Vagina (tissue), 2 donors: ENCODE measurements at regions not wholly inside any gene's neighbourhood (a gene's known extent, or its start where the extent isn't known, plus 50 kb on each side); places are given as distances from the start of the nearest gene placed in this dataset.

Source experiments
- CTCF ChIP-seq, 3 experiments: fragments of 450-650 bp in 2 of 3; fragments of 200-600 bp in 1 of 3; sonication (generic) in 1 of 3; IDR thresholded peaks; one replicate each; pipeline ENCODE4 v1.5.1; 2017 to 2019; ENCODE audit warnings: antibody characterized with exemption in 3 of 3, mild to moderate bottlenecking in 2 of 3, moderate library complexity in 2 of 3
- POLR2AphosphoS5 ChIP-seq, 2 donors: sonication (generic); formaldehyde crosslinking; IDR thresholded peaks; one replicate each; pipeline ENCODE4 v1.9.0; 2017; ENCODE audit warnings: antibody characterized with exemption in 2 of 2, mild to moderate bottlenecking in 2 of 2, low read depth in 1 of 2; ENCODE audit not compliant: insufficient read depth in 1 of 2

- TF ChIP-seq CTCF (IDR thresholded peaks at IDR 0.05) = no peak
- no peak for TF ChIP-seq POLR2AphosphoS5 (IDR thresholded peaks at IDR 0.05; ENCODE audit: insufficient read depth in 1 of 2, low read depth in 1 of 2)
Measured at GRCh38 chr3:193087336-193087735, 153.7 kb upstream of the PLAAT1 start.
